IMR-90 (cell line): ENCODE measurements at regions not wholly inside any gene's neighbourhood (a gene's known extent, or its start where the extent isn't known, plus 50 kb on each side); places are given as distances from the start of the nearest gene placed in this dataset.

ENCODE experiments used
- ATAC-seq: fragments of 200-7000 bp; cut with Tn5 transposase; 2 replicates; pipeline ENCODE4 v1.9.1; 2020; ENCODE audit warnings: low read depth, mild to moderate bottlenecking, moderate library complexity
- BruUV-seq: library from RNA; stranded (reverse); fragments of 400-500 nt; replicated peaks from 2 replicates; lab custom pipeline; 2021; lab: Mats Ljungman, UMichigan
- CTCF ChIA-PET: fragments of 300-600 bp; formaldehyde crosslinking; extraction: SDS; loops from one replicate; lab custom pipeline; 2021; ENCODE audit warnings: antibody characterized with exemption; lab: Yijun Ruan, JAX
- POLR2A ChIA-PET: fragments of 300-600 bp; sonication (Branson Sonifier 250); formaldehyde crosslinking; loops from one replicate; lab custom pipeline; 2022; ENCODE audit warnings: antibody characterized with exemption; ENCODE audit not compliant: unreplicated experiment; lab: Charles Lee
- DNase-seq: peaks from one replicate; pipeline ENCODE4 v3.0.0; 2013
- H2AFZ ChIP-seq: replicated peaks from 2 replicates; pipeline ENCODE3; 2013; ENCODE audit warnings: low read length, mild to moderate bottlenecking; ENCODE audit not compliant: poor library complexity
- H2AK5ac ChIP-seq: 2 replicates; pipeline ENCODE4 v1.6.1; 2013; ENCODE audit warnings: low read depth, low read length, inconsistent platforms
- H2AK9ac ChIP-seq: replicated peaks from 2 replicates; pipeline ENCODE3; 2013; ENCODE audit warnings: mild to moderate bottlenecking, low read depth, low read length, moderate library complexity; ENCODE audit not compliant: poor library complexity
- H2BK120ac ChIP-seq: 2 replicates; pipeline ENCODE4 v1.6.1; 2013; ENCODE audit warnings: low read depth, low read length, inconsistent platforms
- H2BK15ac ChIP-seq: 3 replicates; pipeline ENCODE4 v1.6.1; 2013; ENCODE audit warnings: low read depth, low read length, inconsistent platforms
- H2BK20ac ChIP-seq: 2 replicates; pipeline ENCODE4 v1.6.1; 2013; ENCODE audit warnings: low read depth, mild to moderate bottlenecking, inconsistent platforms, low read length, moderate library complexity
- H2BK5ac ChIP-seq: 2 replicates; pipeline ENCODE4 v1.6.1; 2013; ENCODE audit warnings: mild to moderate bottlenecking, low read depth, low read length, inconsistent platforms; ENCODE audit not compliant: poor library complexity, severe bottlenecking
- H3K14ac ChIP-seq: replicated peaks from 2 replicates; pipeline ENCODE4 v1.6.1; 2013; ENCODE audit warnings: low read depth, low read length, inconsistent platforms
- H3K18ac ChIP-seq: 2 replicates; pipeline ENCODE4 v1.6.1; 2013; ENCODE audit warnings: low read depth, low read length, control low read depth
- H3K23ac ChIP-seq: 2 replicates; pipeline ENCODE4 v1.6.1; 2013; ENCODE audit warnings: low read depth, low read length, inconsistent platforms
- H3K27ac ChIP-seq: 2 replicates; pipeline ENCODE4 v1.5.1; 2013; ENCODE audit warnings: mild to moderate bottlenecking, control low read depth, low read length; ENCODE audit not compliant: insufficient read depth
- H3K27me3 ChIP-seq: 2 replicates; pipeline ENCODE4 v1.6.1; 2013; ENCODE audit warnings: low read length; ENCODE audit not compliant: control insufficient read depth, insufficient read depth
- H3K36me3 ChIP-seq: 2 replicates; pipeline ENCODE4 v1.6.1; 2013; ENCODE audit warnings: low read length, mixed read lengths; ENCODE audit not compliant: control insufficient read depth, insufficient read depth
- H3K4ac ChIP-seq: 2 replicates; pipeline ENCODE4 v1.6.1; 2013; ENCODE audit warnings: low read depth, low read length, inconsistent platforms
- H3K4me1 ChIP-seq: 2 replicates; pipeline ENCODE4 v1.6.1; 2013; ENCODE audit warnings: low read length, mixed read lengths; ENCODE audit not compliant: control insufficient read depth, insufficient read depth
- H3K4me2 ChIP-seq: 2 replicates; pipeline ENCODE4 v1.6.1; 2013; ENCODE audit warnings: low read depth, mild to moderate bottlenecking, control low read depth, low read length, moderate library complexity
- H3K4me3 ChIP-seq: 2 replicates; pipeline ENCODE4 v1.5.1; 2013; ENCODE audit warnings: low read depth, mild to moderate bottlenecking, control low read depth, low read length, moderate library complexity; ENCODE audit not compliant: insufficient read depth
- H3K56ac ChIP-seq: 2 replicates; pipeline ENCODE4 v1.6.1; 2013; ENCODE audit warnings: low read length, inconsistent platforms; ENCODE audit not compliant: insufficient read depth; ENCODE audit errors: extremely low read depth
- H3K79me1 ChIP-seq, 2 experiments: 2 replicates each; pipeline ENCODE4 v1.6.1; 2013; ENCODE audit warnings: low read length in 2 of 2, inconsistent platforms in 1 of 2, low read depth in 1 of 2
- H3K9ac ChIP-seq: 2 replicates; pipeline ENCODE4 v1.6.1; 2013; ENCODE audit warnings: low read depth, low read length, control low read depth
- H3K9me1 ChIP-seq: 2 replicates; pipeline ENCODE4 v1.6.1; 2013; ENCODE audit warnings: low read length, inconsistent platforms; ENCODE audit not compliant: insufficient read depth
- H3K9me3 ChIP-seq: 2 replicates; pipeline ENCODE4 v1.6.1; 2013; ENCODE audit warnings: low read length; ENCODE audit not compliant: control insufficient read depth, insufficient read depth
- H4K20me1 ChIP-seq: 2 replicates; pipeline ENCODE4 v1.6.1; 2013; ENCODE audit warnings: low read length, inconsistent platforms; ENCODE audit not compliant: insufficient read depth
- H4K5ac ChIP-seq: 2 replicates; pipeline ENCODE4 v1.6.1; 2013; ENCODE audit warnings: mild to moderate bottlenecking, low read depth, low read length, control low read depth
- H4K8ac ChIP-seq, 2 experiments: 2 replicates each; pipeline ENCODE4 v1.6.1; 2013; ENCODE audit warnings: low read depth in 2 of 2, low read length in 2 of 2, control low read depth in 1 of 2, inconsistent platforms in 1 of 2
- H4K91ac ChIP-seq: 2 replicates; pipeline ENCODE4 v1.6.1; 2013; ENCODE audit warnings: low read depth, low read length, inconsistent platforms; ENCODE audit not compliant: insufficient read depth
- MAFK ChIP-seq: IDR thresholded peaks from 2 replicates; pipeline ENCODE4 v1.6.1; 2012; ENCODE audit warnings: low read depth, low read length, improper control_type of control experiment
- MAZ ChIP-seq: IDR thresholded peaks from 2 replicates; pipeline ENCODE4 v1.6.1; 2012; ENCODE audit warnings: low read depth, mild to moderate bottlenecking, low read length, improper control_type of control experiment, moderate library complexity, borderline replicate concordance
- MXI1 ChIP-seq: IDR thresholded peaks from 2 replicates; pipeline ENCODE4 v1.6.1; 2012; ENCODE audit warnings: low read depth, mild to moderate bottlenecking, low read length, moderate library complexity, borderline replicate concordance
- NFE2L2 ChIP-seq: fragments of 150-350 bp; IDR thresholded peaks from 2 replicates; pipeline ENCODE4 v1.6.1; 2016; ENCODE audit warnings: low read depth, mild to moderate bottlenecking, low read length
- POLR2A ChIP-seq: IDR thresholded peaks from 2 replicates; pipeline ENCODE4 v1.6.1; 2012; ENCODE audit warnings: mild to moderate bottlenecking, low read depth, low read length
- RAD21 ChIP-seq: IDR thresholded peaks from 2 replicates; pipeline ENCODE4 v1.6.1; 2012; ENCODE audit warnings: low read length, improper control_type of control experiment
- SMC3 ChIP-seq: fragments of 150-350 bp; IDR thresholded peaks from 2 replicates; pipeline ENCODE4 v1.6.1; 2016; ENCODE audit warnings: low read depth, mild to moderate bottlenecking, antibody characterized with exemption, low read length, moderate library complexity
- WGBS, 2 experiments: methylation state at CpG; one replicate each; pipeline versions ENCODE4 v1.1.5 to v1.1.7; 2013; ENCODE audit warnings: missing lambda C conversion rate in 2 of 2; ENCODE audit not compliant: insufficient read length in 1 of 2; ENCODE audit errors: extremely low coverage in 2 of 2; 5-methylcytosine and 5-hydroxymethylcytosine counted together
- dilution Hi-C: fragments of 300-500 bp; cut with HindIII; formaldehyde crosslinking; loops from one replicate; pipeline ENCODE4 v1.14.3; 2018; ENCODE audit warnings: low sequenced_read_pairs; ENCODE audit not compliant: unreplicated experiment
- in situ Hi-C: fragments of 300-500 bp; cut with MboI; formaldehyde crosslinking; loops from 3 replicates; pipeline ENCODE4 v1.14.3; 2019; ENCODE audit warnings: low sequenced_read_pairs, inconsistent platforms, mixed read lengths
- intact Hi-C: fragments of 100-400 bp; cut with micrococcal nuclease; formaldehyde crosslinking; loops from 2 replicates; pipeline ENCODE4 v1.10.0; 2022
- TF ChIP-seq, protein P1 (sequence below): fragments of 150-350 bp; IDR thresholded peaks from 2 replicates; pipeline ENCODE4 v1.6.1; 2016; ENCODE audit warnings: low read depth, mild to moderate bottlenecking, low read length, moderate library complexity, borderline replicate concordance
- TF ChIP-seq, protein P2 (sequence below): fragments of 150-350 bp; IDR thresholded peaks from 2 replicates; pipeline ENCODE4 v1.6.1; 2017; ENCODE audit warnings: mild to moderate bottlenecking, antibody characterized with exemption, low read length, low read depth
- TF ChIP-seq, protein P3 (sequence below): conservative IDR thresholded peaks from 2 replicates; pipeline ENCODE4 v1.5.1; 2012; ENCODE audit warnings: mild to moderate bottlenecking, low read depth, low read length, improper control_type of control experiment

DNA sequence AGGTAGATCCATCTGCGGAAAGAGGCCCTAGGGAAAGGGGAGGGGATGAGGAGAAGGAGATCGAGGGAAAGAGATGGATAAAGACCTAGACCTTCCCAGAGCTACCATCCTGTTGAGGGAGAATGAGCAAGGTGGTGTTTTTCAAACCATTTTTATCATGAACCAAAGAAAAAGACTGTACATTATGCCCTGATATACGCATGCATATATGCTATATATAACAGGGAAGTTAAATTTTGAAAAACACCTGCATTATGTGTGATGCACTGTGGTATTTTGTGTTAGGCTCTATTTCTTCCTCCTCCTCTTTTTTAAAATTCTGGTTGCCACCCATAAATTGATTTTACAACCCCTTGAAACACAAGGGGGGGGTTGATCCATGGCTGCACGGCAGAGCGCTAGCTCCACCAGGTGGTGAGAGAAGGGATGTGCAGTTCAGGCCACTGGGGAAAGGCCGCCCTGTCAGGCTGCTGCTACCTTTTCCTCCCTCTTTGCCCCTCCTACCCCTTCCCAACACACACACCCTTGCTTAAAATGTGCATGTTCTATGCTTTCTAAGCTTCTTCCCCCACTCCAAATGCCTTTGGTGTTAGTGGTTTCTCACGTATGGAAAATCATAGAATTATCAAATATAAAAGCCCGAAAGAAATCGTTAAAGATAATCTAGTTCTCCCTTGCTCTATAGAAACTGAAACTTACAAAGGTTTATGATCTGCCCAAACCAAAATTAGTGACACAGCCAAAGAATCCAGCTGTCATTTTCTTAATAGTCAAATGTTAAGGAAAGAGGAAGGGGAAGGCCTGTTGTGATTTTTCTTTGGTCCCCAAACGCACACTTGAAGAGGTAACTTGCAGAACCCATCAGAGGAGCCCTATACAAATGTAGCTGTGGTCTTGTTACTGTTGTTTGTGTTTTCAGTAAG, 262.0 kb upstream of the UMPS start:
- H3K9me3 ChIP-seq: no peaks in the 10 kb centered on the region
- BruUV-seq: no TSS peak
- no peak overlapping the region for H2BK20ac ChIP-seq
- peak; percentile 97 for ATAC-seq
- H3K4me2 ChIP-seq: no peak overlapping the region
- no peak overlapping the region for H4K91ac ChIP-seq
- POLR2A ChIA-PET: no interaction called here
- H3K4me1 ChIP-seq: no peaks in the 10 kb centered on the region
- no peaks in the 10 kb centered on the region for H3K79me1 ChIP-seq
- no peak overlapping the region for H2AK9ac ChIP-seq
- peak; percentile 40 for DNase-seq
- no peak overlapping the region for H4K5ac ChIP-seq
- H3K27ac ChIP-seq: no peak overlapping the region
- H3K14ac ChIP-seq: no peak overlapping the region
- no peak overlapping the region for H2AK5ac ChIP-seq
- H3K9me1 ChIP-seq: no peaks in the 10 kb centered on the region
- in situ Hi-C loops (loop anchor here (5.0 kb wide), 2 partner anchors 121 to 456 kb away; no protein-coding TSS in a partner anchor), dilution Hi-C loops (no loop called here), intact Hi-C loops (loop anchor here (1.0 to 5.0 kb wide), 4 partner anchors 84 to 451 kb away; no protein-coding TSS in a partner anchor)
- H3K18ac ChIP-seq: no peak overlapping the region
- H3K36me3 ChIP-seq: no peaks in the 10 kb centered on the region
- H3K23ac ChIP-seq: no peak overlapping the region
- H2BK15ac ChIP-seq: no peak overlapping the region
- peaks cover 10% of the 10 kb centered on the region for H3K27me3 ChIP-seq
- H3K4me3 ChIP-seq: no peak overlapping the region
- no peak overlapping the region for H3K4ac ChIP-seq
- CTCF ChIA-PET: interaction anchor here (0.6 to 3.0 kb wide), 6 partner anchors 17 to 452 kb away, joined by 3 to 27 read pairs (median 3); no protein-coding TSS in a partner anchor
- H2BK120ac ChIP-seq: no peak overlapping the region
- no peak overlapping the region for H3K56ac ChIP-seq
- TF ChIP-seq, protein P1, sequence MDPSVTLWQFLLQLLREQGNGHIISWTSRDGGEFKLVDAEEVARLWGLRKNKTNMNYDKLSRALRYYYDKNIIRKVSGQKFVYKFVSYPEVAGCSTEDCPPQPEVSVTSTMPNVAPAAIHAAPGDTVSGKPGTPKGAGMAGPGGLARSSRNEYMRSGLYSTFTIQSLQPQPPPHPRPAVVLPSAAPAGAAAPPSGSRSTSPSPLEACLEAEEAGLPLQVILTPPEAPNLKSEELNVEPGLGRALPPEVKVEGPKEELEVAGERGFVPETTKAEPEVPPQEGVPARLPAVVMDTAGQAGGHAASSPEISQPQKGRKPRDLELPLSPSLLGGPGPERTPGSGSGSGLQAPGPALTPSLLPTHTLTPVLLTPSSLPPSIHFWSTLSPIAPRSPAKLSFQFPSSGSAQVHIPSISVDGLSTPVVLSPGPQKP: no peak
- TF ChIP-seq, protein P2, sequence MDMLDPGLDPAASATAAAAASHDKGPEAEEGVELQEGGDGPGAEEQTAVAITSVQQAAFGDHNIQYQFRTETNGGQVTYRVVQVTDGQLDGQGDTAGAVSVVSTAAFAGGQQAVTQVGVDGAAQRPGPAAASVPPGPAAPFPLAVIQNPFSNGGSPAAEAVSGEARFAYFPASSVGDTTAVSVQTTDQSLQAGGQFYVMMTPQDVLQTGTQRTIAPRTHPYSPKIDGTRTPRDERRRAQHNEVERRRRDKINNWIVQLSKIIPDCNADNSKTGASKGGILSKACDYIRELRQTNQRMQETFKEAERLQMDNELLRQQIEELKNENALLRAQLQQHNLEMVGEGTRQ: no peak
- TF ChIP-seq NFE2L2: no peak
- peak; percentile 99 for TF ChIP-seq RAD21
- TF ChIP-seq, protein P3, sequence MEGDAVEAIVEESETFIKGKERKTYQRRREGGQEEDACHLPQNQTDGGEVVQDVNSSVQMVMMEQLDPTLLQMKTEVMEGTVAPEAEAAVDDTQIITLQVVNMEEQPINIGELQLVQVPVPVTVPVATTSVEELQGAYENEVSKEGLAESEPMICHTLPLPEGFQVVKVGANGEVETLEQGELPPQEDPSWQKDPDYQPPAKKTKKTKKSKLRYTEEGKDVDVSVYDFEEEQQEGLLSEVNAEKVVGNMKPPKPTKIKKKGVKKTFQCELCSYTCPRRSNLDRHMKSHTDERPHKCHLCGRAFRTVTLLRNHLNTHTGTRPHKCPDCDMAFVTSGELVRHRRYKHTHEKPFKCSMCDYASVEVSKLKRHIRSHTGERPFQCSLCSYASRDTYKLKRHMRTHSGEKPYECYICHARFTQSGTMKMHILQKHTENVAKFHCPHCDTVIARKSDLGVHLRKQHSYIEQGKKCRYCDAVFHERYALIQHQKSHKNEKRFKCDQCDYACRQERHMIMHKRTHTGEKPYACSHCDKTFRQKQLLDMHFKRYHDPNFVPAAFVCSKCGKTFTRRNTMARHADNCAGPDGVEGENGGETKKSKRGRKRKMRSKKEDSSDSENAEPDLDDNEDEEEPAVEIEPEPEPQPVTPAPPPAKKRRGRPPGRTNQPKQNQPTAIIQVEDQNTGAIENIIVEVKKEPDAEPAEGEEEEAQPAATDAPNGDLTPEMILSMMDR: peak; percentile 97
- no peak for TF ChIP-seq MAFK
- no peak for TF ChIP-seq MXI1
- TF ChIP-seq MAZ: 0 out of 2 replicates have a peak, but pooled peaks have one; percentile 36
- peak; percentile 47; the same call in 1 of the 2 replicates for TF ChIP-seq POLR2A
- TF ChIP-seq SMC3: peak; percentile 97
- H4K20me1 ChIP-seq: no peaks in the 10 kb centered on the region
- no peak overlapping the region for H2BK5ac ChIP-seq
- H2AFZ ChIP-seq: peak overlapping the region; percentile 50
- H4K8ac ChIP-seq: no peak overlapping the region
- no CpG with 5 or more reads among the region's 10 CpGs for WGBS, 2 experiments
- H3K9ac ChIP-seq: no peak overlapping the region
